AG04449 (cell line): ENCODE measurements at regions not wholly inside any gene's neighbourhood (a gene's known extent, or its start where the extent isn't known, plus 50 kb on each side); places are given as distances from the start of the nearest gene placed in this dataset.
"Not testable (repeated sequence)": the region's sequence is repeated elsewhere in the genome, so short reads cannot be mapped to it uniquely, and the experiment has no call there.

Experiments used
- CTCF ChIA-PET: fragments of 350-600 bp; formaldehyde crosslinking; extraction: SDS; loops from one replicate; lab custom pipeline; 2021; ENCODE audit warnings: antibody characterized with exemption; lab: Yijun Ruan, JAX
- POLR2A ChIA-PET: fragments of 400-600, 350-600 bp; formaldehyde crosslinking; extraction: SDS; loops from one replicate; lab custom pipeline; 2020; ENCODE audit warnings: antibody characterized with exemption, inconsistent platforms; lab: Yijun Ruan, JAX
- DNase-seq: peaks from one replicate; pipeline ENCODE4 v3.0.0-alpha.2; 2010; ENCODE audit warnings: low read depth, low spot score
- H3K4me3 ChIP-seq: 2 replicates; pipeline ENCODE4 v1.5.1; 2011; ENCODE audit warnings: low read depth, mild to moderate bottlenecking, control low read depth, low read length
- TF ChIP-seq, protein P1 (sequence below): IDR thresholded peaks from one replicate; pipeline ENCODE4 v1.5.1; 2011; ENCODE audit warnings: mild to moderate bottlenecking, moderate library complexity, low read length, control low read depth, inconsistent platforms; ENCODE audit not compliant: insufficient read depth; ENCODE audit errors: missing control alignments

DNA sequence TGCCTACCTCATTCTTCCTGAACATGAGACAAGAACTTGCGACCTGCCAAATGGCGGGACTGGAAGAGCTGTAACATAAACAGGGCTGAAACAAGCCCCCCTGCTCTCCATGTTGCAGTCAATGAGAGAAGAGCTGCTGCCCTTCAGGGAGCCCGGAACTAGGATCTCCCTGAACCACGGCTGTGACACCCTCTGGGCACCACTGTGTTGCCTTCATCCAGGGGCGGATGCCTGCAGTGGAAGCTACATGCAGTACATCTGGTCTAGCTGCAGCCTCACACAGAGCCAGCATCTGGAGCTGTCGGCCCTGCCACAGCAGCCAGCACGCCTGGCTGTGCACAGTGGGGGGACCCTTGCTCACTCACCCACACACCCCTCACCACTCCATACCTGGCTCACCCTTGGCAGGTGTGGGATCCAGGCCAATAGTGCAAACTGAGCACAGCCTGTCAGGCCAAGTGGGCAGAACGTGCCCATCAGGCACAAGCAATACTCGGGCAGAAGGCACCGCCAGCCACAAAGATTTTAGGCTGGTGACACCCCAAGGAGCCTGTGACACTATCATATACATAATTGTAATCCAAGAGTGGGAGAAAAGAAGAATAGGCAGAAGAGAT is 451.3 kb downstream of the HTR1B start:
- no peak for DNase-seq
- H3K4me3 ChIP-seq: no peak overlapping the region
- ChIA-PET CTCF (no interaction called here), POLR2A (no interaction called here)
- TF ChIP-seq, protein P1, sequence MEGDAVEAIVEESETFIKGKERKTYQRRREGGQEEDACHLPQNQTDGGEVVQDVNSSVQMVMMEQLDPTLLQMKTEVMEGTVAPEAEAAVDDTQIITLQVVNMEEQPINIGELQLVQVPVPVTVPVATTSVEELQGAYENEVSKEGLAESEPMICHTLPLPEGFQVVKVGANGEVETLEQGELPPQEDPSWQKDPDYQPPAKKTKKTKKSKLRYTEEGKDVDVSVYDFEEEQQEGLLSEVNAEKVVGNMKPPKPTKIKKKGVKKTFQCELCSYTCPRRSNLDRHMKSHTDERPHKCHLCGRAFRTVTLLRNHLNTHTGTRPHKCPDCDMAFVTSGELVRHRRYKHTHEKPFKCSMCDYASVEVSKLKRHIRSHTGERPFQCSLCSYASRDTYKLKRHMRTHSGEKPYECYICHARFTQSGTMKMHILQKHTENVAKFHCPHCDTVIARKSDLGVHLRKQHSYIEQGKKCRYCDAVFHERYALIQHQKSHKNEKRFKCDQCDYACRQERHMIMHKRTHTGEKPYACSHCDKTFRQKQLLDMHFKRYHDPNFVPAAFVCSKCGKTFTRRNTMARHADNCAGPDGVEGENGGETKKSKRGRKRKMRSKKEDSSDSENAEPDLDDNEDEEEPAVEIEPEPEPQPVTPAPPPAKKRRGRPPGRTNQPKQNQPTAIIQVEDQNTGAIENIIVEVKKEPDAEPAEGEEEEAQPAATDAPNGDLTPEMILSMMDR: no peak

DNA sequence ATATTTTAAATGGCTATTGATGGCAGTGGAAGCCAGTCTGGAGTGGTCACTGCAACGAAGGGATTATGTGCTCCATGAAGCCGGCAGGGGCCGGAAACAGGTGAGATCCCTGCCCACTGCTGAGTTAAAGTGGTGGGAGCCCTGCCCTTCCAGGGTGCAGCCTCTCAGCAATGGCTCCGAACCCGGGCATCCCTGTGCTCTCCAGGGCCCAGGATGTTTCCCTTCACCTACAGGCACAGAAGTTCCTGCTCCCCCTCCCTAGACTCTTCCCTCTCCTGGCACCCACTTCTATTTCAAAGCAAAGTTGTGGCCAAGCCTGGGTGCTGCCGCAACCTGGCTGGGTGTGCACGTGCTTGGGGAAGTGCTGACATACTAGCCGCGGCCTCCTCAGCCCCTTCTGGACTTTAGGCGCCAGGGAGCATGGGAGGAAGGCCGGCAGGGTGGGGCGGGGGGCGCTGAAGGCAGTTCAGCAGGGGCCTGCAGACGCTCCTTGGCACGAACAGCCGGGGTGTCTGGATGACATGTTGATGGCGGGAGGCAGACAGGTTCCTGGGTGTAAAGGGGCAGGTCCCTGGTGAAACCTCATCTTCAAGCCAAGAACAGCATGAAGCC is 452.3 kb downstream of the HTR1B start:
- POLR2A ChIA-PET: no interaction called here
- TF ChIP-seq, protein P1: no peak
- CTCF ChIA-PET: no interaction called here
- H3K4me3 ChIP-seq: no peak overlapping the region
- no peak for DNase-seq

DNA sequence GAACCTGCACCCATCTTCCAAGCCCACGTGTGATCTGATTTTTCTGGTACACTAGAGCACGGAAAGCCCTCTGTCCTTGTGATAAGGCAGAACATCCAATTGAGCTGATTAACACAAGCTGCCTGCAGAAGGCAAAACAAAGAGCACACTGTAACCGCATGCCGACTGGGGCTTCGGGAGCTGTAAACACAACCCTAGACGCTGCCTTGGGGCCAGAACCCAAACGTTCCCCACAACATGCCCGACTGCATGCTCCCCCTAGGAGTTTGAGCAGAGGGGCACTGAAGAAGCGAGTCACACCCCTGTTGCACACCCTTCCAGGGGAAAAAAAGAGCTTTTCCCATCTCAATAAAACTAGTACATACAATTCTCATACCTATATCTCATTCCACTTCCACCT is 470.7 kb downstream of the HTR1B start:
- TF ChIP-seq, protein P1: no peak
- ChIA-PET POLR2A (no interaction called here), CTCF (no interaction called here)
- no peak overlapping the region for H3K4me3 ChIP-seq
- DNase-seq: no peak

DNA sequence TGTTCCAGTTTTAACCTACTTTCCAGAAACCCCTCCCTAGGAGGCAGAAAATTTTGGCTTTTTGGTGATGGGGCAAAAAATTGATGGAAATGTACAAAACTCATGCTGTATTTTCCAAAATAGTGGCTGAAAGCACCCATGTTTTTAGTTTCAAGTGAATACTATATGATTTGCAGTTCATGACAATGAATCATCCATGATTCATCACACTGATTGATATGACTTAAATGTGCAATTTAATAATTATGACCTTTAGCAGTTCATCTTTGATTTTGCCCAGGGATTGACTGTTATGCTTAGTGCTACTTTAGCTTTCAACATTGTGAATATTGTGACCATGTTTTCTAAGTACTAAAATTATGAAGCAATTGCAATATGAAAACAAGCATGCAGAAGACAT is 478.7 kb downstream of the HTR1B start:
- DNase-seq: no peak
- CTCF ChIA-PET: no interaction called here
- TF ChIP-seq, protein P1: no peak
- H3K4me3 ChIP-seq: no peak overlapping the region
- POLR2A ChIA-PET: no interaction called here

DNA sequence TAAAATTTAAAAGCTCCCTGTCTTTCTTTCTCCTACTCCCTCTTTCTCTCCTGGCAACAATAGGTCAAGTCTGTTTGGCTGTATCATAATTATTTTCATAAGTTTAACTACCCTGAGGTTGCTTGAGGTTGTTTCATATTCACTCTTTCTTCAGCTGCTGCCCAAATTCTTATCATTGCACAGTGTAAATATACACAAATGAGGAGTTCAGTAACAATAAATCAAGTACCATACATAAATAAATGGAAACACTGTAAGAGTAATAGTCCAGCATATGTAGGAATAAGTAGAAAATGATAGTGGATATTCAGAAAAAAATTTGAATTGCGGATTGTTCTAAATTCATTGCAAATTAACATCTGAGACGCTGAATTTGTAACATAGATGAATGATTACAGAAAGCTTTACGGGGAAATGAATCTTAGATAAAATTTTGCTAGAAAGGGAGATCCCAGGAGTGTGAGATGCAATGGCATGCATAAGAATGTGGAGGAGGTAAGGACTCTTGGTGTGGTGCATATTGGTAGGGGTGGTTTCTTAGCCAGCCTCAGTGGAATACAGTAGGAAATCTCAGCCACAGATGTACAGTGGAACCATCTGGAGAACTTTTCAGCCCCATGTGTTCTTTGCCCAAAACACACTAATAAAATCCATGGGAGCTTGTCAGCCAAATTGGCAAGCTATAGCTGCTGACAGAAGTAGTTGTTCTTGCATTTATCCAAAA is 480.7 kb downstream of the HTR1B start:
- DNase-seq: no peak
- POLR2A ChIA-PET: no interaction called here
- H3K4me3 ChIP-seq: no peak overlapping the region
- TF ChIP-seq, protein P1: no peak
- CTCF ChIA-PET: no interaction called here

DNA sequence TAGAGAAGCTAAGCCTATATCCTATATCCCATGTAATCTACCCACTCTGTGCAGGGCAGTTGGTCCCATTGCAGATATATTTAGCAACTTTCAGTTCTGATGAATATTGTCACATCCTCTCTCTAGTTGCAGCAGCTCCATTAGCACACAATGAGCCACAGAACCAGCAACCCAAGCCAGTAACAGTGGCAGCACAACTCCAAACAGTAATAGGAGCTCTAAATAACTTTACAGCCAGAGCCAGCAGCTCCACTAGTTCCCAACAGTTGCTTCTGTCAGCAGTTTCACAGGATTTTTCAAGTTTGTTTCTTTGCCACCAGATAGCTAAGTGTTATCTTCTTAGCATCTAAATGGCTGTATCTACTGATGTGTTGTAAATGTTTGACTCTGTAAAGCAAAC is 490.8 kb downstream of the HTR1B start:
- DNase-seq: no peak
- ChIA-PET POLR2A (no interaction called here), CTCF (interaction anchor here (0.8 kb wide), 1 partner anchor 1039 kb away, joined by 3 read pairs; no protein-coding TSS in a partner anchor)
- TF ChIP-seq, protein P1: no peak
- H3K4me3 ChIP-seq: no peak overlapping the region

DNA sequence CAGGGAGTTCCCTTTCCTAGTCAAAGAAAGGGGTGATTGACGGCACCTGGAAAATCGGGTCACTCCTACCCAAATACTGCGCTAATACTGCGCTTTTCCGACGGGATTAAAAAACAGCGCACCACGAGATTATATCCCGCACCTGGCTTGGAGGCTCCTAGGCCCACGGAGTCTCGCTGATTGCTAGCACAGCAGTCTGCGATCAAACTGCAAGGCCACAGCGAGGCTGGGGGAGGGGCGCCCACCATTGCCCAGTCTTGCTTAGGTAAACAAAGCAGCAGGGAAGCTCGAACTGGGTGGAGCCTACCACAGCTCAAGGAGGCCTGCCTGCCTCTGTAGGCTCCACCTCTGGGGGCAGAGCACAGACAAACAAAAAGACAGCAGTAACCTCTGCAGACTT is 504.1 kb downstream of the HTR1B start:
- CTCF ChIA-PET, POLR2A ChIA-PET, H3K4me3 ChIP-seq, DNase-seq: not testable (repeated sequence)
